ENCODE measurements at regions not wholly inside any gene's neighbourhood (a gene's known extent, or its start where the extent isn't known, plus 50 kb on each side); places are given as distances from the start of the nearest gene placed in this dataset.

DNA sequence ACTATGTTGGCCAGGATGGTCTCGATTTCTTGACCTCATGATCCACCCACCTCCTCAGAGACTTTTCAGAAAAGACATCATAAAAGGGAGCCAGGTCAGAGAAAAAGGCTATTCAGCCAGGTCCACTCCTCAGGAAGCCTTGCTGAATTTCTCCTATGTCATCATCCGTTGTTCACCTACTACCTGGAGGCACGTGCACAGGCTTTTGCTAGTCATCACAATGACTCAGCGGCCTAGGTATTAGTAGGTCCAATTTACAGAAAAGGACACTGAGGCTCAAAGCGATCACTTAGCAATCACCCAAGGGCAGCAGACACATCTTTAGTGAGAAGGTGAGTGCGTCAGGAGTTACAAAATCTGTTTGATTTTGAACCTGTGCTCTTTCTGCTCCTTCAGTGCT is 72.3 kb upstream of the RAD23B start:
- DNase-seq (ENCODE audit: low read depth in 2 of 2), result no peak

DNA sequence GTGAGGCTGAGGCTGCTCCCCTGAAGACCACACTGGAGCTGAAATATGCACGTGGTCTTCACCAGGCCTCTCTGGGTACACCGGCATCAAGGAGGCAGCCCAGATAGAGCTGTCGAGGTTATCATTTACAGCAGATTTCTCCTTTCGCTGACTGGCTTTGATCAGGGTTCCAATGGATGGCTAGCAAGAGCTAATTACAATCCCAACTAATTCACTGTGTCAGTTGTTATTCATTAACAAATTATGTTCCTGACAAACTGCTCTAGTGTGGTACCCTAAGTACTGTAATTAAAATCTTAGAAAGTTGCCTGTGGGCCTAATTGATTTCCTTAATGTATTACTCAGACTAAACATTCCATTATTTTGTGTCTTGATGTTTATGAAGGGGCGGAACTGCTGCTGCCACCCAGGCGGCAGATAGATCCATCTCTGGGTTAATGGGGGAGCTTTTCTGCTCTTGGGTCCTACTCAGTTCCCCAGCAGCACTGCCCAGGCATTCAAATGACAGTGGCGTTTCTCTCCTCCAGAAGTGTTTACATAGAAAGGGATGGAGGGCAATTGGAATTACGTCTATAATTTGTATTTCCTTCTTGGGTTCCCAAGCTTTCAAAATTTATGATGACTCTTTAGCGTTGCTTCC is 71.7 kb upstream of the RAD23B start:
- no peak for DNase-seq (ENCODE audit: low read depth in 2 of 2)

DNA sequence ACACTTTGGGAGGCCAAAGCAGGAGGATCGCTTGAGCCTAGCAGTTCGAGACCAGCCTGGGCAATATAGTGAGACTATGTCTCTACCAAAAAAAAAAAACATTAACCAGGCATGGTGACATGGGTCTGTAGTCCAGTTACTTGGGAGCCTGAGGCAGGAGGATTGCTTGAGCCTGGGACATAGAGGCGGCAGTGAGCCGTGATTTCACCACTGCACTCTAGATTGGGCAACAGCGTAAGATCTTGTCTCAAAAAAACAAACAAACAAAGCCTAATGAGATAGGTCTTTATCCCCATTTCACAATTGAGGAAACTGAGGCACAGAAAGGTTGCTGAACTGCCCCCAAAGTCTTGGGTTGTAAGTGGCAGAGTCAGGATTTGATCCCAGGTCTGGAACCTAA is 70.5 kb upstream of the RAD23B start:
- no peak for DNase-seq (ENCODE audit: low read depth in 2 of 2)

DNA sequence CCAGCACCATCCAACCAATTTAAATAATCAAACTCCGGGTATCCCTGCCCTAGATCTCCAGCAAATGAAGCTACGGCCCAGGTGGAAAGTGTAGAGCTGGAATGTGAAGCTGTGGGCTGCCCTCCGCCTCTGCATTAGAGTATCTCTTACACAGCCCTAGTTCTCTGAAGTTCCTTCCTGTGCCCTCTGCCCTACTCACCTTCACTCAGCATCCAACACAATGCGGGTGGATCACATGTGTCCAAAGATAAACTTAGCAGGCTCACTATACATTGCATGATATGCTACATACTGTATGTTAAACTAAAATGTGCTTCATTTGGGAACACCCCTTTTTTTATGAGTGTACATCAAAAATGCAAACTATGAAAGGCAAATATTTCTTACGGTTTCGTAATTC is 70.0 kb upstream of the RAD23B start:
- DNase-seq (ENCODE audit: low read depth in 2 of 2), result no peak

DNA sequence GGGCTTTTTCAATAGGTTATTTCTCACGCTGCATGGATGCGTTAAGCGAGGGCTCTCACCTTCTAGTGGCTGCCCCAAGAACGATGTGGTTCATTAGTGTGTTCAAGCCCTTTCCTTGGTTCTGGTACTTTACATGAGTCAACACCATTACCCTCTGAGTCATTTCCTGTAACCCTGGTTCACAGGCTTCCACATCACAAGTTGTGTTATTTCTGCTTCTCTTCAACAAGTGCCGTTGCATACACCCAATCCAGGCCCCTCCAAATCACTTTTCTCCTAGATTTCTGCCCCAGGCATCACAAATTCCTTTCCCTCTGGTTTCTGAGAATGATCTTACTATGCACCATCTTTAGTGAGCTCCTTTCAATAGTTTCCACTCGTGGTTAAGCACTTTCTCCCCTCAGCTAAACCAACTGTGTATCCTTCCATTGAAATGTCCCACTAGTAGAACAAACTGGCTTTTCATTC is 69.5 kb upstream of the RAD23B start:
- DNase-seq (ENCODE audit: low read depth in 2 of 2), result peak; percentile 1 to 2

DNA sequence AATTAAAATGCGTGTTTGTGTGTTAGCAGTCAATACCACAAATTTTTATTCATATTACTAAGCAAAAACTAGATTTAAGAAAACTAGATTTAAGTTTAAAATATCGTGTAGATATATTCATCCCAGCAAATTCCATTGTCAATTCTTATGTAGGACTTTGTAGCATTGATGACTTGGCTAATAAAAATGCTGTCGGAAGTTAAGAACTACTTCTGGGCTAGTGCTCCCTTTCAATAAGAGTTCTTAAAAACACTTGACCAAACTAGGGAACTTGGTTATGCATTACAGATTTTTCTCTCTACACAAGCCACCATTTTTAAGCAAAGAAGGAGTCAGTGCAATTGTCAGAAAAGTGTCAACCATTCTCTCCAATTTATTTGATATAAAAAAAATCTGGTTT is 68.7 kb upstream of the RAD23B start:
- no peak for DNase-seq (ENCODE audit: low read depth in 2 of 2)

DNA sequence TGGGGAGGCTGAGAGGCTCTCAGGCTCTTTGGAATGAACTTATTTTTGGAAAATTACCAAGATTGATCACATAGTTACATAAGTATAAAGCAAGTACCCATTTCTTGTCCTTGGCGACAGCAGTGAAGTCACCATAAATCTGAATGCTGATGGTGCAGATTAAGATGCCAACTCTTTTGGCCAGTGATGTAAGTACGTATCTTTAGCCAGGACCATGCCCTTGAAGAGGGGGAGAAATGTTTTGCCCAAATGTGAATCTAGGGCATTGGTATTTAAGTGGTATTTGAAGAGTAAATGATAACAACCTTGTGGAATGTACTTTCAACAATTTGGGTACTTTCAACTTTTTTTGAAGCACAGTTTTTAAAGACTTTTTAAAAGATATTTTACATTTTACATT is 68.2 kb upstream of the RAD23B start:
- no peak for DNase-seq (ENCODE audit: low read depth in 2 of 2)

DNA sequence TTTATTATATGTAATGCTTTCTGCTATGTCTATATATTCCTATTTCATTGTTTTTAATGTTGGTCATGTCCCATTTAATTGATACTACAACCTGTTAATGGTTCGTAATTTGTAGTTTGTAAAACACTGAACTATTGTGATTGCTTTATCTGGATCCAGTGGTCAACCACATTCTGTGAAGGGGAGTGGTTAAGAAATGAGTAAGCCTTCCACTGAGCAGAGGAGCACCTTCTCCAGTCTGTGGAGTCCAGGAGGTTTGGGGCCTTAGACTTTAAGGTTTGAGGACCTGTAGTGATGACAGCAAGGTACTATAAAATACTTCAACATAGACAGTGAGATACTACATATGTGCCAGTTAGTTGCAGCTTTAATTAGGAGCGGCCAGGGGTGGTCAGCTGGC is 67.7 kb upstream of the RAD23B start:
- DNase-seq (ENCODE audit: low read depth in 2 of 2), result no peak

DNA sequence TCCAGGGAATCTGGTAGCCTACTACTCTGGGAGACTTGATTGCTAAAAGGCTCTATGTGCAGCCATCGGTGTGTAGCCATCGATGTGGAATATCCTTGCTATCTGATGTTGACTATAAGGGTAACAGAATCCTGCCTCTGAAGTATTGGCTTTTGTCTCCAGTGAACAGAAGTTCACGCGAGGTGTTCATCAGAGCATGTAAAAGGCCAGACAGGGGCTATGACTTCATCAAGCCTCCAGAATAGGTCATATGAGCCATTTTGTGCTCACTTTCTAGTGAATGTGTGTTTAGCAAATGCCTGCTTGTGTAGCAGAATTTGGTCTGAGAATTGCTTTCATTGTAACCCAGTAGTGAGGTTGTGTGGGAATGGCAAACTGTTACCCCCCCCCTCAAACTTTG is 66.8 kb upstream of the RAD23B start:
- no peak for DNase-seq (ENCODE audit: low read depth in 2 of 2)

DNA sequence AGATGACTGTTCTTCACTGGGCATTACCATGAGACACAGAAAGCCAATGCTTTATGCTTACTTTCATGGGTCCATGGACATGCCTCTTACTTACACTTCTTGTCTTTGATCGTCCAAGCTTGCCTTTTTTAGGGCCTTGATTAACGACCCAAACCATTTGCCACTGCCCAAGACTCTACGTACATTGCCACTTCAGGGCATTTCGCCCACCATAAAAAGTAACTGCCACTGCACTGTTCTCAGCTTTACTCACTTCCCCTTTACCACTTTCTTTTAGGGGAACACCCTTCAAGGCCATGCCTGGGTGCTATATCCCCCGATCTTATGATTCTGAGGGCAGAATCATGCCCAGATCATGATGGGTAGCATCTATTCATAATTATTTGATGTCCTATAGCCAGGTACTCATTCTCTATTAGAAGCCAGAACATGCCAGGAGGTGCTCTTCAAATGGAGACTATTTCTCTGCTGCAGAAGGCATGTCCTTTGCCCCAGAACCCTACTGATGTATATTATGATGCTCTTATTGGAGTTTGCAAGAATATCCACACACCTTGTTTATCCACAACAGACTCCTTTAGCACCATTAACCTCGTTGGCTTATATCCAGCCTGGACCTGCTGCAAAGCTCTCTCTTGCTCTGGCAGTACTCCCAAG is 64.1 kb upstream of the RAD23B start:
- DNase-seq (ENCODE audit: low read depth in 2 of 2), result no peak

DNA sequence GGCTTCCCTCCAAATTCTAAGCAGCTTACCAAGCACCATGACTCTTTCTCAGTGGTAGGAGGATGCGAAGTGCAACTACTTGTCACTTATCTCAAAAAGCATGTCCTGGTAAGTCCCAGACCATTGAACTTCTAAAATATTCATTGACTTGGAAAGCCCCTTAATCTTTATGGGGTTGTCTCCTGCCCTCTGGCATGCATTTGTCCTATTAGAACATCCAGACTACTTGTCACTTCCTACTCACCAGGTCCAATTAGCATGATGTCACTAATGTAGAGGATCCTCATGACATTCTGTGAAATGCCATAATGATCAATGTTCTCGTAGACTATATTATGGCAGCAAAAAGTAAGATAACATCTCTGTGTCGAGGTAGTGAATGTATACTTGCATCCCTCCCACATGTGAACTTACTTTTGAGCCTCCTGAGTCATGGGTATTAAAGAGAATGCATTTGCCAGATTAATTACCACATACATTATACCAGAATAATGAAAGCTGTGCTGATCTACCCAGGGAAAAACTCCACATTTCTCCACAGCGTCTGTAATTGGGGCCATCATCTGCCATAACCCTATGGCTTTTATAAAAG is 63.5 kb upstream of the RAD23B start:
- DNase-seq (ENCODE audit: low read depth in 2 of 2), result no peak

DNA sequence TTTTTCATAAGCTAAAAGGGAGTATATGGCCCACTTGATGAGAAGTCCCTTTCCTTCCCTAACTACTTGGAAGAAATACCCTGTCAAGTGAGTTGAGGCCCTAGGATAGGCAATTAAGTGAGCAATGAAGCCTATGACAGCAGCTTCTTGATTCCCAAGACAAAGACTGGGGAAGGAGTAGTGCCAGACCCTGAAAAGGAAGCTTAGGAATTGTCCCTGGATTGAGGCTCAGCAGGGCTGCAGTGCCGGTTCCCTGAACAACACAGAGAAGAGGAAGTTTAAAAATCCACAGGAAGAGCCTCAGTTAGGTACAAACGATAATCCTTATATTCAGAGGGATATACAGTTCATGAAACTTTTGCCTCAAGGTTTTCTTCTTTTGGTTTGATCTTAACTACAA is 61.8 kb upstream of the RAD23B start:
- no peak for DNase-seq (ENCODE audit: low read depth in 2 of 2)

DNA sequence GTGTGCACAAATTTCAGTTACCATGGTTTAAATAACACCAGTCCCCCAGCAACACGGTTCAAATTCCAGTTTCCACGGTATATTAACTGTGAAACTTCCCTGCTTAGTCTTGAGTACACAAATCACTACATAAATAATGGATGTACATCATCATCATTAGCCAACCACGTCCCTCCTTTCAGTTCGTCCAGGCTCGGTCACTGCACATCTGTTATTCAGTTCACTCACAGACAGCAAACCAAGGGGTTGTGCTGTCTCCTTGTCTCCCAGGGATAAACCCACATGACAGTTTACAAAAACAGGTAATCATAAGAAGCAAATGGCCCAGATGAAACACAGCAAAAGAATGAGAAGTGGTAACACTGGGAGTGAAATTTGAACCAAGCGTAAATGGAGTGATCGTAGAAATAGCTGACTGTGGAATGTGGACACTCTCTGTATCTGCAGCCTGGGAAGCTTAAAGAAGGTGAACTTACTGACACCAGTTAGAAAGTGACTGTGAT is 61.0 kb upstream of the RAD23B start:
- DNase-seq (ENCODE audit: low read depth in 2 of 2), result no peak

DNA sequence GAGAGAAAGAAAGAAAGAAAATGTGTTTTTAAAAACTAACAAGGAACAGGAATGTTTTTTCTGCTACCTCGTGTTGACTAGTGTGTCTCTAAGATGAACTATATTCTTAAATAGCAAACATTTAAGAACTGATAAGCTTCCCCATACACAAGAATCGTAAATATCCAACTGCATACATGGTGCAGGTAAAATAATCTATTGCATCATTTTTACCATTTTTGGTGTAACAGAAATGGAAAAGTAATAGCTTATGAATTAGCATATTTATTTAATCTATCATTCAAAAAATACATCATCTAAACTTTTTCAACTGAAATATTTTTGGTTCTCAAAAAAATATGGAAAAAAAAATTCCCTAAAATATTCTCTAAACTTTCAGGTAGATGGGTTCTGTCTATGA is 59.7 kb upstream of the RAD23B start:
- DNase-seq (ENCODE audit: low read depth in 2 of 2), result no peak

DNA sequence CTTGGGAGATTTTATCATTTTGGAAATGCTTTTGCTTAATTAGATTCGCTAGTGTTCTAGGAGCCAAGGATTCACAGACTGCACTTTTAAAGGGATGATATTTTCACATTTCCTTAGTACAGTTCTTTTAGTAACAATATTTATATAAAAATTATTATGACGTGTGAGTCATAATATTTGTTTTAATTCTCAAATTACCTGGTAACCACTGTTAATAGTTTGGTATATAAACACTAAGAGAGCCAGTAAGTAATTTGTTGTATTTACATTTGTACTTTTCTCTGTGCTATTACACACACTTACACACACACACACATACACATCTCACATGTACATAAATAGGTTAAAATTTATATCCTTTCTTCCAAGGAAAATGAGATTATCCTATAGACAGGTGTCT is 58.8 kb upstream of the RAD23B start:
- DNase-seq (ENCODE audit: low read depth in 2 of 2), result no peak

DNA sequence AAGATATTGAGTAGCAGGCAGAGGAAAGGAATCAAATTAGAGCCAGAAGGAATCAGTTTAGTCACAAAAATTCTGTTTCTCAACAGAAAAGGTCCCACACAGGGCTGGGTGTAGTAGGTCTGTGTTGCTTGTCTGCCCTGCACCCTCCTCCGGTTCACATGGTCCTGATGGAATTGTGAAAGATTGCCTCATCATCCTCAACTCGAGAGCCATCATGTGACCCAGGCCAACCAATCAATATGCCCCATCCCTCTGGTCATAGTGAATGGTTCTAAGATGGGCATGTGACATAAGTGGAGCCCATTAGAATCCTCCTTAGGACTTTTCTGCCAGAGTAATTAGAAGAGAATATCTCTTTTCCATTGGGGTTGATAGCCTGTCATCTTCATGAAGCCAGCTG is 56.7 kb upstream of the RAD23B start:
- DNase-seq (ENCODE audit: low read depth in 2 of 2), result no peak

DNA sequence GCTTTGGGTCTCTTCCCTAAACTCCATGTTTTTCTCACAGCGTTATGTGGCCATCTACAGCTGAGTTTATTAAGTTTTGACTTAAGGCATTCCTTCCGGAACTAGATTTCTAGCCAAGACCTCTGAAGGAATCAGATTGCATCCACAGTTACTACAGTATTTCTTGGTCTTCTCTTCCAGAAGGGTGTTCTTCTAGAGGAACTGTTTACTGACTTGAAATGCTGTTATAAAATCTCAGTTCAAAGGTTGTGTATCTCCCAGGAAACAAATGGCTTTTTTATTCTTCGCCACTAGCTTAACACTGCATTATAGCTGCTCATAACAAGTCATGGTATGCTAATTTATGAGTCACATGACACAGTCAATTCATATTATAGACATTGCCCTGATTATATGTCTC is 55.3 kb upstream of the RAD23B start:
- no peak for DNase-seq (ENCODE audit: low read depth in 2 of 2)

DNA sequence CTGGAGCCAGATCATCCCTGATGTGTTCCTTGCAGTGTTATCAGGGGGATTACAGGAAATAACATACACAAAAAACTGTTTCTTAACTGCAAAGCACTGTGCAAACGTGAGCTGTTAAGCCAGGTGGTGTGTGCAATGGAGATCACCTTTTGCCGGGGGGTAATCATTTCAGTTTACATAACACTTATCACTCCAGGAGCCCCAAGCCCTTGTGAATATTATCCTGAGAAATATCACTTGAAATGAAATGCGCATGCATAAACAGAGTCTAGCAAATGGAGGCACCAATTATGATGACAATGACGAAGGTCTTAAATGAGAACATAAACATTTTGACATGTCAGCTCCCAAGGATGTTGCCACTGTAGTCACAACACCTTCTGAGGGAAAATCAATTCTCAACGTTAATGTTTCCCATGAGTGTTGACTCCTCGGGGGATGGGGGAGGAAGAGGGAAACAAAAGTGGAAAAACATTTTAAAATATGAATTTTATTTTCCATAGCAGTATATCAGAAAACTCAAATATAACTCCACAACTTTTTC is 54.5 kb upstream of the RAD23B start:
- DNase-seq (ENCODE audit: low read depth in 2 of 2), result no peak

DNA sequence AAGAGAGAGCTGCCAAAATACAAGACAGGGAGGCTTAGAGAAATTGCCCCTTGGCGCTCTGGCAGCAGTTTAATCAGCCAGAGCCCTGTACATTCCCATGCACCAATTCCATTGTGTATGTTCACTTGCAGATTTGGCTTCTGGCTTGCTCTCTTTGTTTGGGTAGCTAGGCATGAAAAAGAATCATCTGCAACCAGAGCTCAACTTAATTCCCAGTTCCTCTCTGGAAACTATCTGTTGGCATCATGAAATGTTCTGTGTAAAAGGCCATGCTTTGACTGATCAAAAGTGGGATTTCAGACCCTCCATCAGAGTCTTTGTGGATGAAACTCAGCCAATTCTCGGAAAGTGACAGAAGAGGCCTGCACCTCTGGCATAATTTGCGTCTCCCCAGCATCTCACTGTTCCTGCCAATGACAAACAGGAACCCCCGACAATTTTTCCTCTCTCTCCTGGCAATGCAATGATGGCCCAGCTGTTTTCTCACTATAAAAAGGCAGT is 53.8 kb upstream of the RAD23B start:
- DNase-seq (ENCODE audit: low read depth in 2 of 2), result no peak
